Limb (tissue), 2 donors: ENCODE measurements at regions not wholly inside any gene's neighbourhood (a gene's known extent, or its start where the extent isn't known, plus 50 kb on each side); places are given as distances from the start of the nearest gene placed in this dataset.

Source experiments
- DNase-seq, 2 donors: peaks; one replicate each; pipeline ENCODE4 v3.0.0-alpha.2; 2016; ENCODE audit errors: extremely low spot score in 2 of 2

GRCh38 chr19:34104557-34104956 lies 67.7 kb upstream of the LSM14A start:
- no peak for DNase-seq

- no peak for DNase-seq
Measured at GRCh38 chr19:34109596-34109995, 62.7 kb upstream of the LSM14A start.

- no peak for DNase-seq
Measured at GRCh38 chr19:34118879-34119748, 53.2 kb upstream of the LSM14A start.

- DNase-seq = no peak
Measured at GRCh38 chr19:34120141-34120540, 52.2 kb upstream of the LSM14A start.

- no peak for DNase-seq
Measured at GRCh38 chr19:34120846-34121639, 51.3 kb upstream of the LSM14A start.
